Neural progenitor cell (in vitro differentiated cells): ENCODE measurements at regions not wholly inside any gene's neighbourhood (a gene's known extent, or its start where the extent isn't known, plus 50 kb on each side); places are given as distances from the start of the nearest gene placed in this dataset.
"Not testable (repeated sequence)": the region's sequence is repeated elsewhere in the genome, so short reads cannot be mapped to it uniquely, and the experiment has no call there.

Experiments used
- EZH2phosphoT487 ChIP-seq: fragments of 200-600 bp; sonication (generic); IDR thresholded peaks from 2 replicates; pipeline ENCODE4 v1.6.1; 2017; ENCODE audit warnings: antibody characterized with exemption
- TF ChIP-seq, protein P1 (sequence below): fragments of 200-600 bp; sonication (generic); IDR thresholded peaks from 2 replicates; pipeline ENCODE4 v1.5.1; 2017; ENCODE audit warnings: antibody characterized with exemption, mild to moderate bottlenecking

DNA sequence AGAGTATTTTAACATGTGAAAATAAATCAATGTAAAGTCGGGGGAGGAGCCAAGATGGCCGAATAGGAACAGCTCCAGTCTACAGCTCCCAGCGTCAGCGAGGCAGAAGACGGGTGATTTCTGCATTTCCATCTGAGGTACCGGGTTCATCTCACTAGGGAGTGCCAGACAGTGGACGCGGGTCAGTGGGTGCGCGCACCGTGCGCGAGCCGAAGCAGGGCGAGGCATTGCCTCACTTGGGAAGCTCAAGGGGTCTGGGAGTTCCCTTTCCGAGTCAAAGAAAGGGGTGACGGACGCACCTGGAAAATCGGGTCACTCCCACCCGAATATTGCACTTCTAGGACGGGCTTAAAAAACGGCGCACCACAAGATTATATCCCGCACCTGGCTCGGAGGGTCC, 208.4 kb upstream of the LRTM1 start:
- not testable (repeated sequence) for TF ChIP-seq EZH2phosphoT487
- TF ChIP-seq, protein P1, sequence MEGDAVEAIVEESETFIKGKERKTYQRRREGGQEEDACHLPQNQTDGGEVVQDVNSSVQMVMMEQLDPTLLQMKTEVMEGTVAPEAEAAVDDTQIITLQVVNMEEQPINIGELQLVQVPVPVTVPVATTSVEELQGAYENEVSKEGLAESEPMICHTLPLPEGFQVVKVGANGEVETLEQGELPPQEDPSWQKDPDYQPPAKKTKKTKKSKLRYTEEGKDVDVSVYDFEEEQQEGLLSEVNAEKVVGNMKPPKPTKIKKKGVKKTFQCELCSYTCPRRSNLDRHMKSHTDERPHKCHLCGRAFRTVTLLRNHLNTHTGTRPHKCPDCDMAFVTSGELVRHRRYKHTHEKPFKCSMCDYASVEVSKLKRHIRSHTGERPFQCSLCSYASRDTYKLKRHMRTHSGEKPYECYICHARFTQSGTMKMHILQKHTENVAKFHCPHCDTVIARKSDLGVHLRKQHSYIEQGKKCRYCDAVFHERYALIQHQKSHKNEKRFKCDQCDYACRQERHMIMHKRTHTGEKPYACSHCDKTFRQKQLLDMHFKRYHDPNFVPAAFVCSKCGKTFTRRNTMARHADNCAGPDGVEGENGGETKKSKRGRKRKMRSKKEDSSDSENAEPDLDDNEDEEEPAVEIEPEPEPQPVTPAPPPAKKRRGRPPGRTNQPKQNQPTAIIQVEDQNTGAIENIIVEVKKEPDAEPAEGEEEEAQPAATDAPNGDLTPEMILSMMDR: not testable (repeated sequence)
